Mesenchymal stem cell (in vitro differentiated cells and primary cell): ENCODE measurements at regions not wholly inside any gene's neighbourhood (a gene's known extent, or its start where the extent isn't known, plus 50 kb on each side); places are given as distances from the start of the nearest gene placed in this dataset.
"Not testable (repeated sequence)": the region's sequence is repeated elsewhere in the genome, so short reads cannot be mapped to it uniquely, and the experiment has no call there.

ENCODE experiments used
- DNase-seq: peaks from one replicate; pipeline ENCODE4 v3.0.0-alpha.2; 2013
- H2AFZ ChIP-seq: one replicate; pipeline ENCODE4 v1.6.1; 2013; ENCODE audit warnings: low read depth, mild to moderate bottlenecking, control low read depth, inconsistent platforms, low read length, moderate library complexity
- H2AK5ac ChIP-seq: 2 replicates; pipeline ENCODE4 v1.6.1; 2013; ENCODE audit warnings: low read length, moderate library complexity, mild to moderate bottlenecking, inconsistent platforms; ENCODE audit not compliant: severe bottlenecking
- H2BK120ac ChIP-seq: one replicate; pipeline ENCODE4 v1.6.1; 2013; ENCODE audit warnings: low read depth, mild to moderate bottlenecking, inconsistent platforms, low read length, moderate library complexity
- H2BK12ac ChIP-seq, 2 experiments: one replicate each; pipeline ENCODE4 v1.6.1; 2013; ENCODE audit warnings: inconsistent platforms in 2 of 2, low read length in 2 of 2, mild to moderate bottlenecking in 2 of 2, moderate library complexity in 2 of 2, control low read depth in 1 of 2
- H2BK15ac ChIP-seq: one replicate; pipeline ENCODE4 v1.6.1; 2013; ENCODE audit warnings: mild to moderate bottlenecking, low read depth, inconsistent platforms; ENCODE audit not compliant: poor library complexity, severe bottlenecking
- H2BK5ac ChIP-seq: 2 replicates; pipeline ENCODE4 v1.6.1; 2013; ENCODE audit warnings: low read depth, mild to moderate bottlenecking, low read length, control low read depth, inconsistent platforms; ENCODE audit not compliant: poor library complexity, severe bottlenecking
- H3K14ac ChIP-seq, 2 experiments: one replicate each; pipeline ENCODE4 v1.6.1; 2013; ENCODE audit warnings: inconsistent platforms in 2 of 2, low read length in 2 of 2, control low read depth in 1 of 2, mild to moderate bottlenecking in 1 of 2, moderate library complexity in 1 of 2
- H3K18ac ChIP-seq, 2 experiments: one replicate each; pipeline ENCODE4 v1.6.1; 2013; ENCODE audit warnings: inconsistent platforms in 2 of 2, low read length in 2 of 2, control low read depth in 1 of 2, low read depth in 1 of 2, mild to moderate bottlenecking in 1 of 2
- H3K23ac ChIP-seq, 2 experiments: one replicate each; pipeline ENCODE4 v1.6.1; 2013; ENCODE audit warnings: inconsistent platforms in 2 of 2, low read length in 2 of 2, mild to moderate bottlenecking in 2 of 2, moderate library complexity in 2 of 2, control low read depth in 1 of 2
- H3K27ac ChIP-seq: 2 replicates; pipeline ENCODE4 v1.5.1; 2013; ENCODE audit warnings: mild to moderate bottlenecking, moderate library complexity, low read length, control low read depth, inconsistent platforms; ENCODE audit not compliant: poor library complexity, severe bottlenecking
- H3K27me3 ChIP-seq, 2 experiments: 2 replicates each; pipeline versions ENCODE4 v1.6.1 to v1.7.0; 2013; ENCODE audit warnings: low read length in 2 of 2, mild to moderate bottlenecking in 2 of 2, moderate library complexity in 2 of 2, control low read depth in 1 of 2, inconsistent platforms in 1 of 2; ENCODE audit not compliant: control insufficient read depth in 1 of 2, insufficient read depth in 1 of 2
- H3K36me3 ChIP-seq, 2 experiments: 2 replicates each; pipeline versions ENCODE4 v1.6.1 to v1.7.0; 2013; ENCODE audit warnings: low read length in 2 of 2, control low read depth in 1 of 2, inconsistent platforms in 1 of 2, low read depth in 1 of 2, mild to moderate bottlenecking in 1 of 2; ENCODE audit not compliant: insufficient read depth in 2 of 2, control insufficient read depth in 1 of 2
- H3K4ac ChIP-seq, 2 experiments: one replicate each; pipeline ENCODE4 v1.6.1; 2013; ENCODE audit warnings: inconsistent platforms in 2 of 2, low read length in 2 of 2, mild to moderate bottlenecking in 2 of 2, moderate library complexity in 2 of 2, control low read depth in 1 of 2, low read depth in 1 of 2
- H3K4me1 ChIP-seq: 2 replicates; pipeline ENCODE4 v1.6.1; 2013; ENCODE audit warnings: low read depth, low read length, control low read depth; ENCODE audit not compliant: control insufficient read depth, insufficient read depth
- H3K4me2 ChIP-seq: 2 replicates; pipeline ENCODE4 v1.6.1; 2013; ENCODE audit warnings: low read length, mild to moderate bottlenecking, inconsistent platforms; ENCODE audit not compliant: poor library complexity, severe bottlenecking
- H3K4me3 ChIP-seq, 2 experiments: 2 replicates each; pipeline versions ENCODE4 v1.5.1 to v1.7.0; 2013; ENCODE audit warnings: low read length in 2 of 2, mild to moderate bottlenecking in 2 of 2, control low read depth in 1 of 2, low read depth in 1 of 2; ENCODE audit not compliant: insufficient read depth in 1 of 2
- H3K79me1 ChIP-seq: replicated peaks from 2 replicates; pipeline ENCODE4 v1.6.1; 2013; ENCODE audit warnings: mild to moderate bottlenecking, control low read depth, low read length, inconsistent platforms; ENCODE audit not compliant: poor library complexity, severe bottlenecking
- H3K9ac ChIP-seq: 2 replicates; pipeline ENCODE4 v1.7.0; 2013; ENCODE audit warnings: mild to moderate bottlenecking, low read length, moderate library complexity
- H3K9me3 ChIP-seq: 2 replicates; pipeline ENCODE4 v1.7.0; 2013; ENCODE audit warnings: mild to moderate bottlenecking, low read length; ENCODE audit not compliant: control insufficient read depth
- H4K8ac ChIP-seq: one replicate; pipeline ENCODE4 v1.6.1; 2013; ENCODE audit warnings: inconsistent platforms, mild to moderate bottlenecking, low read length, moderate library complexity
- H4K91ac ChIP-seq: one replicate; pipeline ENCODE4 v1.6.1; 2013; ENCODE audit warnings: mild to moderate bottlenecking, low read length, inconsistent platforms
- WGBS: methylation state at CpG from one replicate; pipeline ENCODE4 v1.1.7; 2013; ENCODE audit warnings: mixed read lengths; 5-methylcytosine and 5-hydroxymethylcytosine counted together

DNA sequence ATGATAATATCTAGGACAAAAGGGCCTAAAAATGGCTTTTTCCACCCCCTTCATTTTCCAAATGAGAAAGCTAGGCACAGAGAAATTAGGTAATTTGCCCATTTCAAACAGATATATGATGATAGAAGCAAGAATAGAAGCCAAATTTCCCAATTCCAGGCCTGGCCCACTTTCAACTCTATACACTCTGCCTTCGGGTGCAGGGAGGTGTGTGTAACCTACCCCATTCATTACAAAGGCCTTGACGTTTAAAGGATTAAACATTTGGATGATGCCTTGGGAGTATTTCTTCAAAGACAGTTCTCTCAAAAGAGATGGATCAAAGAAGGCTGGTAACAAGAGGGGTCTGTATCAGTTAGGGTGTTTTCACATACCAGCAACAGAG lies 134.1 kb downstream of the CCDC34 start:
- no peak for DNase-seq
- Histone ChIP-seq H3K23ac (no peak overlapping the region), H2BK120ac (no peak overlapping the region), H3K27me3 (no peaks in the 10 kb centered on the region), H3K4ac (no peak overlapping the region), H2AK5ac (no peak overlapping the region), H2AFZ (no peak overlapping the region), H2BK12ac (no peak overlapping the region), H3K79me1 (no peaks in the 10 kb centered on the region), H3K14ac (no peak overlapping the region), H4K8ac (no peak overlapping the region), H3K4me2 (no peak overlapping the region), H3K18ac (no peak overlapping the region), H4K91ac (no peak overlapping the region), H3K9me3 (no peaks in the 10 kb centered on the region), H2BK5ac (no peak overlapping the region), H3K9ac (no peak overlapping the region), H2BK15ac (no peak overlapping the region), H3K36me3 (peaks cover 0 to 3% of the 10 kb centered on the region in 2 experiments), H3K4me1 (peaks cover under 1% of the 10 kb centered on the region), H3K27ac (no peak overlapping the region), H3K4me3 (no peak overlapping the region)
- WGBS, result 75% methylated on average over 1 of the region's 2 CpGs

GRCh38 chr11:27228232-27228905 lies 134.6 kb downstream of the CCDC34 start:
- Histone ChIP-seq H2AFZ (no peak overlapping the region), H3K4me3 (no peak overlapping the region), H3K14ac (no peak overlapping the region), H2BK15ac (no peak overlapping the region), H2BK12ac (no peak overlapping the region), H3K4me2 (no peak overlapping the region), H2BK120ac (no peak overlapping the region), H4K8ac (no peak overlapping the region), H2AK5ac (no peak overlapping the region), H3K9me3 (no peaks in the 10 kb centered on the region), H3K18ac (no peak overlapping the region), H3K4me1 (no peaks in the 10 kb centered on the region), H3K79me1 (no peaks in the 10 kb centered on the region), H3K4ac (no peak overlapping the region), H3K27me3 (no peaks in the 10 kb centered on the region), H4K91ac (no peak overlapping the region), H2BK5ac (no peak overlapping the region), H3K9ac (no peak overlapping the region), H3K36me3 (peaks cover 0 to 3% of the 10 kb centered on the region in 2 experiments), H3K23ac (no peak overlapping the region), H3K27ac (no peak overlapping the region)
- no peak for DNase-seq
- 82% methylated on average over 6 of the region's 7 CpGs for WGBS

GRCh38 chr11:27227736-27228135 lies 135.3 kb downstream of the CCDC34 start:
- H4K8ac ChIP-seq, result no peak overlapping the region
- H2AFZ ChIP-seq, result no peak overlapping the region
- no peak overlapping the region for H3K27ac ChIP-seq
- H3K27me3 ChIP-seq, result no peaks in the 10 kb centered on the region
- H3K23ac ChIP-seq, result no peak overlapping the region
- H3K18ac ChIP-seq, result no peak overlapping the region
- WGBS, result 67% methylated on average over 5 of the region's 5 CpGs
- no peak overlapping the region for H3K14ac ChIP-seq
- DNase-seq, result no peak
- H2AK5ac ChIP-seq, result no peak overlapping the region
- no peak overlapping the region for H2BK12ac ChIP-seq
- H4K91ac ChIP-seq, result no peak overlapping the region
- H3K4me1 ChIP-seq, result no peaks in the 10 kb centered on the region
- peaks cover 0 to 3% of the 10 kb centered on the region in 2 experiments for H3K36me3 ChIP-seq
- H3K4me3 ChIP-seq, result no peak overlapping the region
- no peak overlapping the region for H3K9ac ChIP-seq
- H2BK120ac ChIP-seq, result no peak overlapping the region
- no peak overlapping the region for H3K4ac ChIP-seq
- no peak overlapping the region for H2BK5ac ChIP-seq
- no peak overlapping the region for H3K4me2 ChIP-seq
- no peaks in the 10 kb centered on the region for H3K9me3 ChIP-seq
- H3K79me1 ChIP-seq, result no peaks in the 10 kb centered on the region
- H2BK15ac ChIP-seq, result no peak overlapping the region

- not testable (repeated sequence) for H4K91ac ChIP-seq, H2BK15ac ChIP-seq, H3K79me1 ChIP-seq, H2BK5ac ChIP-seq, H3K4me3 ChIP-seq, H3K4ac ChIP-seq, DNase-seq, H3K27ac ChIP-seq, H3K36me3 ChIP-seq, H3K9me3 ChIP-seq, H3K4me2 ChIP-seq, H4K8ac ChIP-seq, H3K18ac ChIP-seq, H3K23ac ChIP-seq, H3K27me3 ChIP-seq, H2AFZ ChIP-seq, H2BK12ac ChIP-seq, H3K14ac ChIP-seq, H2BK120ac ChIP-seq, H2AK5ac ChIP-seq
- Histone ChIP-seq H3K9ac (peak overlapping the region; percentile 73), H3K4me1 (peaks cover 14% of the 10 kb centered on the region)
- 100% methylated on average over 5 of the region's 24 CpGs for WGBS
Measured at GRCh38 chr11:27219487-27220039, 143.5 kb downstream of the CCDC34 start.
